GM21723 (cell line): ENCODE measurements at regions not wholly inside any gene's neighbourhood (a gene's known extent, or its start where the extent isn't known, plus 50 kb on each side); places are given as distances from the start of the nearest gene placed in this dataset.

Experiments used
- ATAC-seq: cut with Tn5 transposase; IDR thresholded peaks from one replicate; pipeline ENCODE4 v1.9.1; 2021; ENCODE audit warnings: mild to moderate bottlenecking, moderate library complexity; ENCODE audit not compliant: unreplicated experiment

- ATAC-seq, result no peak
These were observed 197.8 kb downstream of the ZNF648 start for GRCh38 chr1:181863736-181864135.

- ATAC-seq, result no peak
These were observed 198.5 kb downstream of the ZNF648 start for GRCh38 chr1:181863006-181863405.

- ATAC-seq, result no peak
These were observed 203.4 kb downstream of the ZNF648 start for GRCh38 chr1:181858135-181858534.
